DLD1 (cell line): ENCODE measurements at regions not wholly inside any gene's neighbourhood (a gene's known extent, or its start where the extent isn't known, plus 50 kb on each side); places are given as distances from the start of the nearest gene placed in this dataset.

Source experiments
- in situ Hi-C: cut with HindIII; loops from 2 replicates; pipeline ENCODE4 v1.10.0; 2017; ENCODE audit warnings: low sequenced_read_pairs

GRCh38 chr12:85725991-85726390, 110.2 kb downstream of the RASSF9 start:
- in situ Hi-C loops, result no loop called here

GRCh38 chr12:85733221-85733840, 102.9 kb downstream of the RASSF9 start:
- in situ Hi-C loops, result no loop called here

- in situ Hi-C loops, result no loop called here
Measured at GRCh38 chr12:85733984-85734383, 102.2 kb downstream of the RASSF9 start.

- in situ Hi-C loops, result no loop called here
Measured at GRCh38 chr12:85740186-85740585, 96.0 kb downstream of the RASSF9 start.

GRCh38 chr12:85741046-85741445, 95.2 kb downstream of the RASSF9 start:
- in situ Hi-C loops, result no loop called here

- in situ Hi-C loops, result no loop called here
Measured at GRCh38 chr12:85747941-85748495, 88.2 kb downstream of the RASSF9 start.
